ENCODE measurements at regions not wholly inside any gene's neighbourhood (a gene's known extent, or its start where the extent isn't known, plus 50 kb on each side); places are given as distances from the start of the nearest gene placed in this dataset.

GRCh38 chr13:108425056-108425455 lies 155.5 kb downstream of the TNFSF13B start:
- no peaks in the 10 kb centered on the region for H3K36me3 ChIP-seq (ENCODE audit: control insufficient read depth in 2 of 2, extremely low read depth in 1 of 2, insufficient read depth in 2 of 2, low read length in 2 of 2)
- H3K9me1 ChIP-seq (ENCODE audit: control insufficient read depth, extremely low read depth, insufficient read depth, low read length): no peaks in the 10 kb centered on the region
- no peaks in the 10 kb centered on the region for H4K20me1 ChIP-seq (ENCODE audit: control insufficient read depth, extremely low read depth, insufficient read depth, low read length)
- H3K4me2 ChIP-seq (ENCODE audit: control insufficient read depth, extremely low read depth, insufficient read depth, low read depth, low read length): no peak overlapping the region
- no peaks in the 10 kb centered on the region for H3K79me2 ChIP-seq (ENCODE audit: control insufficient read depth, insufficient read depth, low read length)
- no peak overlapping the region for H2AFZ ChIP-seq (ENCODE audit: control insufficient read depth, low read length)
- no peak overlapping the region for H3K4me3 ChIP-seq (ENCODE audit: control insufficient read depth in 2 of 3, extremely low read depth in 1 of 3, insufficient read depth in 2 of 3, low read depth in 1 of 3, low read length in 3 of 3)
- no peak overlapping the region for H3K27ac ChIP-seq (ENCODE audit: control insufficient read depth, insufficient read depth, low read length)
- dilution Hi-C loops (cut with MboI; ENCODE audit: extremely low pct_ligation_motif_present, low sequenced_read_pairs): no loop called here
- no peaks in the 10 kb centered on the region for H3K27me3 ChIP-seq (ENCODE audit: control insufficient read depth, extremely low read depth, insufficient read depth, low read length)
- FAIRE-seq (no peak), DNase-seq (ENCODE audit: low read depth, low spot score) (no peak)
- H3K9ac ChIP-seq (ENCODE audit: control insufficient read depth, extremely low read depth, insufficient read depth, low read length): no peak overlapping the region
- no peaks in the 10 kb centered on the region for H3K4me1 ChIP-seq (ENCODE audit: control insufficient read depth, extremely low read depth, insufficient read depth, low read length)
- H3K9me3 ChIP-seq (ENCODE audit: control insufficient read depth, low read depth, low read length): no peaks in the 10 kb centered on the region
- TF ChIP-seq EZH2 (IDR thresholded peaks at IDR 0.05; ENCODE audit: low read length) (no peak), CTCF (optimal IDR thresholded peaks at IDR 0.05 in 1 of 3, IDR thresholded peaks at IDR 0.05 in 1 of 3, conservative IDR thresholded peaks at IDR 0.05 in 1 of 3; ENCODE audit: extremely low read depth in 1 of 3, insufficient read depth in 2 of 3, low read length in 3 of 3) (no peak)

DNA sequence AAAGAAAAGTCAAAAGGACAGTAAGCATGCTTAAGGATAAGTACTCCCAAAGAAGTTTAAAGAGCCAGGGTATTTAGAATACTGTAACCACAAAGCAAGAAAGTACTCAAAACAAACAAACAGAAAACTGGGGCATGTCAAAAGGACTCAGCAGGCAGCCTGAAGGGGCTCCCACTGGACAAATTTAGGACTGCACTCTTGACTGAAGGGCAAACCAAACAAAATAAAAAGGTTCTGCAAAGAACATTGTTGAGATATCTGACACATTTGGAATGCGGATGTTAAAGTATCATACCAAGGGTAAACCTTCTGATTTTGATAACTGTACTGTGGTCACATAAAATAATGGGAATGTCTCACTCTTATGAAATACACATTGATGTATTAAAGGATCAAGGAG lies 157.4 kb downstream of the TNFSF13B start:
- DNase-seq (ENCODE audit: low read depth, low spot score): no peak
- no peak overlapping the region for H3K4me3 ChIP-seq (ENCODE audit: control insufficient read depth in 2 of 3, extremely low read depth in 1 of 3, insufficient read depth in 2 of 3, low read depth in 1 of 3, low read length in 3 of 3)
- no peaks in the 10 kb centered on the region for H3K9me3 ChIP-seq (ENCODE audit: control insufficient read depth, low read depth, low read length)
- no peaks in the 10 kb centered on the region for H3K36me3 ChIP-seq (ENCODE audit: control insufficient read depth in 2 of 2, extremely low read depth in 1 of 2, insufficient read depth in 2 of 2, low read length in 2 of 2)
- no peaks in the 10 kb centered on the region for H4K20me1 ChIP-seq (ENCODE audit: control insufficient read depth, extremely low read depth, insufficient read depth, low read length)
- no peak overlapping the region for H2AFZ ChIP-seq (ENCODE audit: control insufficient read depth, low read length)
- no peaks in the 10 kb centered on the region for H3K79me2 ChIP-seq (ENCODE audit: control insufficient read depth, insufficient read depth, low read length)
- dilution Hi-C loops (cut with MboI; ENCODE audit: extremely low pct_ligation_motif_present, low sequenced_read_pairs): no loop called here
- H3K27ac ChIP-seq (ENCODE audit: control insufficient read depth, insufficient read depth, low read length): no peak overlapping the region
- H3K27me3 ChIP-seq (ENCODE audit: control insufficient read depth, extremely low read depth, insufficient read depth, low read length): no peaks in the 10 kb centered on the region
- H3K9ac ChIP-seq (ENCODE audit: control insufficient read depth, extremely low read depth, insufficient read depth, low read length): no peak overlapping the region
- H3K4me2 ChIP-seq (ENCODE audit: control insufficient read depth, extremely low read depth, insufficient read depth, low read depth, low read length): no peak overlapping the region
- no peaks in the 10 kb centered on the region for H3K9me1 ChIP-seq (ENCODE audit: control insufficient read depth, extremely low read depth, insufficient read depth, low read length)
- TF ChIP-seq EZH2 (IDR thresholded peaks at IDR 0.05; ENCODE audit: low read length) (no peak), CTCF (optimal IDR thresholded peaks at IDR 0.05 in 1 of 3, IDR thresholded peaks at IDR 0.05 in 1 of 3, conservative IDR thresholded peaks at IDR 0.05 in 1 of 3; ENCODE audit: extremely low read depth in 1 of 3, insufficient read depth in 2 of 3, low read length in 3 of 3) (no peak)
- no peak for FAIRE-seq
- no peaks in the 10 kb centered on the region for H3K4me1 ChIP-seq (ENCODE audit: control insufficient read depth, extremely low read depth, insufficient read depth, low read length)

All from keratinocyte (primary cell).